ENCODE measurements at regions not wholly inside any gene's neighbourhood (a gene's known extent, or its start where the extent isn't known, plus 50 kb on each side); places are given as distances from the start of the nearest gene placed in this dataset.

DNA sequence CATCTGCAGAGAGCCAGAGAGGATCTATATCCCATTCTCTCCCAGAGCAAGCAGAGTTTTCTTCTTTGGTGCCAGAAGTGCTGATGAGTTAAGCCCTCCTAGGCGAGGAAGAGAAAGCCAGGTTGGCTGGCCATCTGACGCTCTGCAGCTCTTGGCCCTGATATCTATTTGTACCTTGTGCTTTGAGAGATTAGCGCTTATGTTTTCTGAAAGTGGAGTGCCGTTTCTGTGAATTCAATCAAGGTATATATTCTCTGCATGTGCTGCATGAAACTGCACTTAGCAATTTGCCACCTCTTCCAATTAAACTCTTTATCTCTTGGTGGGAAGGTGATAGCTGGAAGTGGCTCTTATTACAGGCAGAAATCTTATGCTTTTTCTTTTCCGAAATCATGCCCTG, 177.5 kb downstream of the LPIN1 start:
- no peak for DNase-seq
- Histone ChIP-seq H3K36me3 (ENCODE audit: low read depth) (no peaks in the 10 kb centered on the region), H3K4me2 (no peak overlapping the region), H3K27ac (no peak overlapping the region), H3K27me3 (ENCODE audit: insufficient read depth, low read depth) (no peaks in the 10 kb centered on the region), H3K4me3 (no peak overlapping the region), H3K4me1 (replicated peaks; ENCODE audit: insufficient read depth) (no peaks in the 10 kb centered on the region), H3K9me2 (ENCODE audit: insufficient read depth) (no peaks in the 10 kb centered on the region), H4K20me1 (ENCODE audit: insufficient read depth) (no peaks in the 10 kb centered on the region), H3K9me3 (ENCODE audit: insufficient read depth, low read depth) (no peaks in the 10 kb centered on the region), H3F3A (ENCODE audit: insufficient read depth, low read depth) (no peaks in the 10 kb centered on the region), H2AFZ (no peak overlapping the region), H3K79me2 (ENCODE audit: low read depth) (no peaks in the 10 kb centered on the region)
- BruUV-seq (replicated peaks) = no TSS peak
- POLR2A ChIA-PET (ENCODE audit: unreplicated experiment) = interaction anchor here (0.6 kb wide), 1 partner anchor 356 kb away, joined by 7 read pairs; no protein-coding TSS in a partner anchor
- no peak for TF ChIP-seq EZH2 (IDR thresholded peaks at IDR 0.05; ENCODE audit: low read depth)
- TF ChIP-seq, protein P1, sequence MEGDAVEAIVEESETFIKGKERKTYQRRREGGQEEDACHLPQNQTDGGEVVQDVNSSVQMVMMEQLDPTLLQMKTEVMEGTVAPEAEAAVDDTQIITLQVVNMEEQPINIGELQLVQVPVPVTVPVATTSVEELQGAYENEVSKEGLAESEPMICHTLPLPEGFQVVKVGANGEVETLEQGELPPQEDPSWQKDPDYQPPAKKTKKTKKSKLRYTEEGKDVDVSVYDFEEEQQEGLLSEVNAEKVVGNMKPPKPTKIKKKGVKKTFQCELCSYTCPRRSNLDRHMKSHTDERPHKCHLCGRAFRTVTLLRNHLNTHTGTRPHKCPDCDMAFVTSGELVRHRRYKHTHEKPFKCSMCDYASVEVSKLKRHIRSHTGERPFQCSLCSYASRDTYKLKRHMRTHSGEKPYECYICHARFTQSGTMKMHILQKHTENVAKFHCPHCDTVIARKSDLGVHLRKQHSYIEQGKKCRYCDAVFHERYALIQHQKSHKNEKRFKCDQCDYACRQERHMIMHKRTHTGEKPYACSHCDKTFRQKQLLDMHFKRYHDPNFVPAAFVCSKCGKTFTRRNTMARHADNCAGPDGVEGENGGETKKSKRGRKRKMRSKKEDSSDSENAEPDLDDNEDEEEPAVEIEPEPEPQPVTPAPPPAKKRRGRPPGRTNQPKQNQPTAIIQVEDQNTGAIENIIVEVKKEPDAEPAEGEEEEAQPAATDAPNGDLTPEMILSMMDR (conservative IDR thresholded peaks at IDR 0.05) = no peak
- intact Hi-C loops (cut with micrococcal nuclease; ENCODE audit: unreplicated experiment) = no loop called here
- CTCF ChIA-PET = no interaction called here

DNA sequence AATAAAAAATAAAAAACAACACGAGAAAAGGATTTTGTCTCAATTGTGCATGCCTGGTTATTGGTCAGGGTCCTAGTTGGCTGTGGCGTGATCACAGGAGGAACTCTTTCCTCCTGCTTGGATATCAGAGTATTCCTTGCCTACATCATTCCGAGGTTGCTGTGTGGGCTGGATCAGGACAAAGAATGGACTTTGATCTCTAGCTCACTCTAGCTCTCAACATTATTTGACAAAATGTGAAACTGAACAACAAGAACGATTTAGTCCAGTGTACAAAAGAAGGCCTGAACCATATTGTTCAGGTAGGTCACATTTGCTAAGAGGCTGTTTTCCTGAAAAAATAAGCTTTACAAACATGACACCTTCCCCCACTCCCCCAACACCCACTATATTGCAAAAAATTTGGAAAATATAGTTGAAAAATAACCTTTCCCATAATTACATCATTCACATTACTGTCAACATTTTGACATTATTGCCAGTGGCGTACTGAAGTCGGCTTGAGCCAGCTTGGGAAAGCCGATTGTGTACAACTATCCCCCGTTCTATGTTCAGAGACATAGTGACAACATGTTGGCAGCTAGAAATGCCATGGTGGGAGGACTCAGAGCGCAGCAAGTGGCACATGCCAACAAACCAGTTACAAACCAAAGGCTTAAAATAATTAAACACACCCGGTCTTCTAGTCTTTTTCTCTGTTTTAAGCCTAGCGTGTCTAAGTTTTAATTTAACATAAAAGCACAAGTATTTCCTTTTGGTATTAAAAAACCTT, 179.0 kb downstream of the LPIN1 start:
- H3K79me2 ChIP-seq (ENCODE audit: low read depth) = no peaks in the 10 kb centered on the region
- H3K4me1 ChIP-seq (replicated peaks; ENCODE audit: insufficient read depth) = no peaks in the 10 kb centered on the region
- no peaks in the 10 kb centered on the region for H3F3A ChIP-seq (ENCODE audit: insufficient read depth, low read depth)
- TF ChIP-seq EZH2 (IDR thresholded peaks at IDR 0.05; ENCODE audit: low read depth) = no peak
- TF ChIP-seq, protein P1 (conservative IDR thresholded peaks at IDR 0.05) = no peak
- no peaks in the 10 kb centered on the region for H3K27me3 ChIP-seq (ENCODE audit: insufficient read depth, low read depth)
- POLR2A ChIA-PET (ENCODE audit: unreplicated experiment) = no interaction called here
- H3K4me3 ChIP-seq = no peak overlapping the region
- BruUV-seq (replicated peaks) = no TSS peak
- no peak for DNase-seq
- intact Hi-C loops (cut with micrococcal nuclease; ENCODE audit: unreplicated experiment) = no loop called here
- H3K9me2 ChIP-seq (ENCODE audit: insufficient read depth) = no peaks in the 10 kb centered on the region
- CTCF ChIA-PET = no interaction called here
- H3K27ac ChIP-seq = no peak overlapping the region
- no peak overlapping the region for H2AFZ ChIP-seq
- no peak overlapping the region for H3K4me2 ChIP-seq
- H3K36me3 ChIP-seq (ENCODE audit: low read depth) = no peaks in the 10 kb centered on the region
- H3K9me3 ChIP-seq (ENCODE audit: insufficient read depth, low read depth) = no peaks in the 10 kb centered on the region
- no peaks in the 10 kb centered on the region for H4K20me1 ChIP-seq (ENCODE audit: insufficient read depth)

DNA sequence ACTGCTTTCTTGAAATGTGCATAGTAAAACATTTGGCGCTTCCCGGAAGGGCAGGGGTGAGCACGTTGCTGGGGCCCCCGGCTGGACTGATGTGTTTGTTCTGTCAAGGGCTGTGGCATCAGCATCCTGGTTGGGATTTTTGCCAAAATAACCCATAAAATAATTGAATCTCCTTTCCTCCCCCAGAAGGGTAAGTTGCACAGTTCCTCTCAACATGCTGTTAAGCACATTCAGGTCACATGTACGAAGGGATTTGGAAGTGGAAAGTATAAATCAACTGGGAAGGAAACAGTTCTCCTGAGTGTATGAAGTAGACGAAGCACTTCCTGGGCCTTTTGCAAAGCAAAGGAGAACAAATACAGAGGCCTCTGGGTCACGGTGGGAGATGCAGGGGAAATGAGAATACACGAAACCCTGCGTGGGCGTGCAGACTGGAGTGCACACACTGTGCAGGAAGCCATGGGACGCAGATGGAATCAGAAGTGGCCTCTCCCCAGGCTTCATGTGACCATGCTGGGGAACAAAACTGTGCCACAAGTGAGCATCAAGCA, 183.9 kb downstream of the LPIN1 start:
- no peak overlapping the region for H2AFZ ChIP-seq
- H3K9me2 ChIP-seq (ENCODE audit: insufficient read depth) = no peaks in the 10 kb centered on the region
- no peaks in the 10 kb centered on the region for H3K9me3 ChIP-seq (ENCODE audit: insufficient read depth, low read depth)
- CTCF ChIA-PET = no interaction called here
- no peaks in the 10 kb centered on the region for H4K20me1 ChIP-seq (ENCODE audit: insufficient read depth)
- H3K36me3 ChIP-seq (ENCODE audit: low read depth) = no peaks in the 10 kb centered on the region
- no peak overlapping the region for H3K27ac ChIP-seq
- H3K79me2 ChIP-seq (ENCODE audit: low read depth) = no peaks in the 10 kb centered on the region
- no peak overlapping the region for H3K4me3 ChIP-seq
- H3K27me3 ChIP-seq (ENCODE audit: insufficient read depth, low read depth) = no peaks in the 10 kb centered on the region
- no peak for DNase-seq
- TF ChIP-seq, protein P1 (conservative IDR thresholded peaks at IDR 0.05) = no peak
- TF ChIP-seq EZH2 (IDR thresholded peaks at IDR 0.05; ENCODE audit: low read depth) = no peak
- no peaks in the 10 kb centered on the region for H3F3A ChIP-seq (ENCODE audit: insufficient read depth, low read depth)
- POLR2A ChIA-PET (ENCODE audit: unreplicated experiment) = no interaction called here
- H3K4me1 ChIP-seq (replicated peaks; ENCODE audit: insufficient read depth) = no peaks in the 10 kb centered on the region
- no peak overlapping the region for H3K4me2 ChIP-seq
- BruUV-seq (replicated peaks) = no TSS peak
- intact Hi-C loops (cut with micrococcal nuclease; ENCODE audit: unreplicated experiment) = no loop called here
